Caco-2 (cell line): ENCODE measurements at regions not wholly inside any gene's neighbourhood (a gene's known extent, or its start where the extent isn't known, plus 50 kb on each side); places are given as distances from the start of the nearest gene placed in this dataset.

Experiments
- BruUV-seq: library from RNA; stranded (reverse); fragments of 400-500 nt; replicated peaks from 2 replicates; lab custom pipeline; 2021; lab: Mats Ljungman, UMichigan
- CTCF ChIA-PET: fragments of 300-600 bp; sonication (Branson Sonifier 250); formaldehyde crosslinking; loops from one replicate; lab custom pipeline; 2022; ENCODE audit warnings: antibody characterized with exemption; lab: Charles Lee
- POLR2A ChIA-PET: fragments of 300-600 bp; sonication (Branson Sonifier 250); formaldehyde crosslinking; loops from one replicate; lab custom pipeline; 2022; ENCODE audit warnings: antibody characterized with exemption; lab: Charles Lee
- DNase-seq, 2 experiments: peaks; one replicate each; pipeline versions ENCODE4 v3.0.0 to v3.0.0-alpha.2; 2020 to 2022
- H3K27me3 ChIP-seq: replicated peaks from 2 replicates; pipeline ENCODE4 v1.6.0; 2011; ENCODE audit warnings: low read length; ENCODE audit not compliant: control insufficient read depth, insufficient read depth
- H3K36me3 ChIP-seq: 2 replicates; pipeline ENCODE4 v1.5.1; 2011; ENCODE audit warnings: low read length; ENCODE audit not compliant: control insufficient read depth, insufficient read depth
- H3K4me1 ChIP-seq: fragments of 250-450 bp; sonication (Bioruptor Pico); 2 replicates; pipeline ENCODE4 v1.5.1; 2020; ENCODE audit warnings: mild to moderate bottlenecking
- H3K4me3 ChIP-seq: 2 replicates; pipeline ENCODE4 v1.5.1; 2011; ENCODE audit warnings: low read depth, mild to moderate bottlenecking, control low read depth, low read length
- H3K9me3 ChIP-seq: fragments of 250-450 bp; sonication (Bioruptor Pico); 2 replicates; pipeline ENCODE4 v1.5.1; 2020; ENCODE audit warnings: mild to moderate bottlenecking, moderate library complexity
- H3K27ac Mint-ChIP-seq: one replicate; pipeline ENCODE4 v1.8.0; 2022; ENCODE audit warnings: mixed read lengths; ENCODE audit not compliant: unreplicated experiment
- H3K27me3 Mint-ChIP-seq: one replicate; pipeline ENCODE4 v1.8.0; 2022; ENCODE audit warnings: mixed read lengths; ENCODE audit not compliant: insufficient read depth, unreplicated experiment
- H3K36me3 Mint-ChIP-seq: one replicate; pipeline ENCODE4 v1.8.0; 2022; ENCODE audit warnings: mild to moderate bottlenecking, mixed read lengths; ENCODE audit not compliant: insufficient read depth, unreplicated experiment
- H3K4me1 Mint-ChIP-seq: one replicate; pipeline ENCODE4 v1.8.0; 2022; ENCODE audit warnings: low read depth, mixed read lengths; ENCODE audit not compliant: unreplicated experiment
- H3K4me3 Mint-ChIP-seq: one replicate; pipeline ENCODE4 v1.8.0; 2022; ENCODE audit warnings: mild to moderate bottlenecking, moderate library complexity, mixed read lengths; ENCODE audit not compliant: unreplicated experiment
- H3K9me3 Mint-ChIP-seq: one replicate; pipeline ENCODE4 v1.8.0; 2022; ENCODE audit warnings: mixed read lengths; ENCODE audit not compliant: unreplicated experiment
- CTCF ChIP-seq, 2 experiments: fragments of 200-600 bp in 1 of 2; IDR thresholded peaks; 1 replicate in 1 of 2; 2 replicates in 1 of 2; pipeline versions ENCODE4 v1.5.1 to v1.8.0; 2011 to 2022; ENCODE audit warnings: antibody characterized with exemption in 1 of 2, control low read depth in 1 of 2, inconsistent platforms in 1 of 2, low read depth in 1 of 2, low read length in 1 of 2, mild to moderate bottlenecking in 1 of 2, moderate library complexity in 1 of 2; ENCODE audit not compliant: insufficient read depth in 1 of 2, severe bottlenecking in 1 of 2, unreplicated experiment in 1 of 2
- intact Hi-C: fragments of 100-400 bp; cut with micrococcal nuclease; formaldehyde crosslinking; loops from one replicate; pipeline ENCODE4 v1.10.0; 2022; ENCODE audit not compliant: unreplicated experiment

GRCh38 chr9:7415836-7416235 lies 383.7 kb downstream of the DMAC1 start:
- H3K27ac Mint-ChIP-seq = no peak overlapping the region
- CTCF ChIA-PET = no interaction called here
- H3K4me3 Mint-ChIP-seq = no peak overlapping the region
- H3K36me3 ChIP-seq = no peaks in the 10 kb centered on the region
- intact Hi-C loops = no loop called here
- H3K4me1 Mint-ChIP-seq = no peaks in the 10 kb centered on the region
- TF ChIP-seq CTCF (IDR thresholded peaks at IDR 0.05; ENCODE audit: insufficient read depth in 1 of 2, low read depth in 1 of 2, low read length in 1 of 2, severe bottlenecking in 1 of 2, unreplicated experiment in 1 of 2) = no peak
- H3K4me1 ChIP-seq = no peaks in the 10 kb centered on the region
- no peaks in the 10 kb centered on the region for H3K9me3 Mint-ChIP-seq
- H3K9me3 ChIP-seq = no peaks in the 10 kb centered on the region
- POLR2A ChIA-PET = no interaction called here
- no peak overlapping the region for H3K4me3 ChIP-seq
- peaks cover 12% of the 10 kb centered on the region for H3K27me3 Mint-ChIP-seq
- no peaks in the 10 kb centered on the region for H3K27me3 ChIP-seq
- H3K36me3 Mint-ChIP-seq = no peaks in the 10 kb centered on the region
- BruUV-seq = no TSS peak
- DNase-seq = no peak

- Mint-ChIP-seq H3K36me3 (no peaks in the 10 kb centered on the region), H3K27me3 (peaks cover 3% of the 10 kb centered on the region), H3K4me1 (no peaks in the 10 kb centered on the region), H3K9me3 (no peaks in the 10 kb centered on the region), H3K27ac (no peak overlapping the region), H3K4me3 (no peak overlapping the region)
- intact Hi-C loops = no loop called here
- Histone ChIP-seq H3K9me3 (no peaks in the 10 kb centered on the region), H3K4me1 (no peaks in the 10 kb centered on the region), H3K36me3 (no peaks in the 10 kb centered on the region), H3K27me3 (no peaks in the 10 kb centered on the region), H3K4me3 (no peak overlapping the region)
- POLR2A ChIA-PET = no interaction called here
- BruUV-seq = no TSS peak
- CTCF ChIA-PET = no interaction called here
- TF ChIP-seq CTCF (IDR thresholded peaks at IDR 0.05; ENCODE audit: insufficient read depth in 1 of 2, low read depth in 1 of 2, low read length in 1 of 2, severe bottlenecking in 1 of 2, unreplicated experiment in 1 of 2) = no peak
- no peak for DNase-seq
Observed at GRCh38 chr9:7408845-7409244, 390.7 kb downstream of the DMAC1 start.

GRCh38 chr9:7407246-7407645 lies 392.3 kb downstream of the DMAC1 start:
- intact Hi-C loops = no loop called here
- no peak overlapping the region for H3K4me3 Mint-ChIP-seq
- no peaks in the 10 kb centered on the region for H3K9me3 ChIP-seq
- DNase-seq = no peak
- BruUV-seq = no TSS peak
- no peaks in the 10 kb centered on the region for H3K36me3 ChIP-seq
- no peak overlapping the region for H3K27ac Mint-ChIP-seq
- H3K4me3 ChIP-seq = no peak overlapping the region
- CTCF ChIA-PET = no interaction called here
- no peak for TF ChIP-seq CTCF (IDR thresholded peaks at IDR 0.05; ENCODE audit: insufficient read depth in 1 of 2, low read depth in 1 of 2, low read length in 1 of 2, severe bottlenecking in 1 of 2, unreplicated experiment in 1 of 2)
- H3K27me3 ChIP-seq = no peaks in the 10 kb centered on the region
- H3K4me1 ChIP-seq = no peaks in the 10 kb centered on the region
- H3K4me1 Mint-ChIP-seq = no peaks in the 10 kb centered on the region
- POLR2A ChIA-PET = no interaction called here
- H3K36me3 Mint-ChIP-seq = no peaks in the 10 kb centered on the region
- H3K27me3 Mint-ChIP-seq = peaks cover 6% of the 10 kb centered on the region
- no peaks in the 10 kb centered on the region for H3K9me3 Mint-ChIP-seq
